B cell (primary cell): ENCODE measurements at regions not wholly inside any gene's neighbourhood (a gene's known extent, or its start where the extent isn't known, plus 50 kb on each side); places are given as distances from the start of the nearest gene placed in this dataset.

ENCODE experiments used
- CTCF ChIP-seq: fragments of 200-600 bp; IDR thresholded peaks from one replicate; pipeline ENCODE4 v1.8.0; 2022; ENCODE audit warnings: antibody characterized with exemption, mild to moderate bottlenecking
- EZH2 ChIP-seq: IDR thresholded peaks from 2 replicates; pipeline ENCODE4 v1.6.1; 2012; ENCODE audit warnings: borderline replicate concordance, low read depth, mild to moderate bottlenecking, moderate library complexity, low read length; ENCODE audit not compliant: insufficient read depth, poor library complexity, severe bottlenecking

- TF ChIP-seq CTCF, result no peak
- no peak for TF ChIP-seq EZH2
Observed at GRCh38 chr20:21623781-21624094, 81.7 kb upstream of the PAX1 start.
